Sigmoid colon (tissue), 6 donors: ENCODE measurements at regions not wholly inside any gene's neighbourhood (a gene's known extent, or its start where the extent isn't known, plus 50 kb on each side); places are given as distances from the start of the nearest gene placed in this dataset.

Experiments used
- DNase-seq: peaks from one replicate; pipeline ENCODE4 v3.0.0-alpha.2; 2019
- H3K27ac ChIP-seq, 4 donors: fragments of 200-600 bp; sonication (generic); one replicate each; pipeline ENCODE4 v1.5.1; 2016 to 2019; ENCODE audit warnings: mild to moderate bottlenecking in 1 of 4
- H3K27me3 ChIP-seq, 3 donors: fragments of 200-600 bp; sonication (generic); one replicate each; pipeline ENCODE4 v1.5.1; 2019; ENCODE audit warnings: mild to moderate bottlenecking in 1 of 3
- H3K36me3 ChIP-seq, 4 donors: fragments of 200-600 bp; sonication (generic); one replicate each; pipeline ENCODE4 v1.5.1; 2016 to 2019
- H3K4me1 ChIP-seq, 4 donors: fragments of 200-600 bp; sonication (generic); one replicate each; pipeline ENCODE4 v1.5.1; 2017 to 2019
- H3K4me3 ChIP-seq, 4 donors: fragments of 200-600 bp; sonication (generic); one replicate each; pipeline ENCODE4 v1.5.1; 2017 to 2019; ENCODE audit warnings: mild to moderate bottlenecking in 2 of 4, moderate library complexity in 1 of 4
- H3K9me3 ChIP-seq, 4 donors: fragments of 200-600 bp in 3 of 4; sonication (generic) in 3 of 4; one replicate each; pipeline versions ENCODE4 v1.5.1 to v1.6.1; 2013 to 2019
- EP300 ChIP-seq, 4 donors: sonication (generic); formaldehyde crosslinking; IDR thresholded peaks; one replicate each; pipeline ENCODE4 v1.6.1; 2017; ENCODE audit warnings: antibody characterized with exemption in 4 of 4
- POLR2A ChIP-seq, 2 donors: fragments of 450-650 bp; IDR thresholded peaks; one replicate each; pipeline ENCODE4 v1.6.1; 2016; ENCODE audit warnings: antibody characterized with exemption in 2 of 2, mild to moderate bottlenecking in 2 of 2, moderate library complexity in 2 of 2
- POLR2AphosphoS5 ChIP-seq, 4 donors: sonication (generic); formaldehyde crosslinking; IDR thresholded peaks; one replicate each; pipeline ENCODE4 v1.6.1; 2017; ENCODE audit warnings: antibody characterized with exemption in 4 of 4
- WGBS, 2 donors: extraction: QIAGEN DNeasy Blood & Tissue Kit; methylation state at CpG; one replicate each; pipeline ENCODE4 v1.1.7; 2013; 5-methylcytosine and 5-hydroxymethylcytosine counted together
- intact Hi-C: fragments of 100-400 bp; cut with DNase I; formaldehyde crosslinking; loops from one replicate; pipeline ENCODE4 v1.15.1; 2023
- TF ChIP-seq, protein P1 (sequence below), 4 experiments: fragments of 450-650 bp in 3 of 4; fragments of 200-600 bp in 1 of 4; IDR thresholded peaks; one replicate each; pipeline ENCODE4 v1.5.1; 2016 to 2019; ENCODE audit warnings: antibody characterized with exemption in 4 of 4, mild to moderate bottlenecking in 3 of 4, moderate library complexity in 2 of 4
- donor health status: healthy with polysubstance abuse.
- donor health status: healthy.

DNA sequence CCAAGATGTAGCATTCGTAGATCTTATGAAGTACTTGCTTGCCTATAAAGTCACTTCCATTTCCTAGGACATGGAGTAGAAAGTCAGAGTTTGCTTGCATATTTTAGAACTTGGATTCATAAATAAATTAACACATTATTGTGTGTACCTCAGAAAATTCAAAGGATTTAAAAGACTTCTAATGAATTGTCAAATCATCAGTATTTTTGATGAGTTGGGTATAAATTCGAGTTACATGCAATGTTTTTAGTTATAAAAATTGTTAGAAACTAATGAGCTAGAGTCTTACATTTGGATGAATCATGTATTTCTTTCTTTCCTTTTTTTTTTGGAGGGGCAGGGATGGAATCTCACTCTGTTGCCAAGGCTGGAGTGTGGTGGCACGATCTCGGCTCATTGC lies 156.9 kb upstream of the KCNJ16 start:
- TF ChIP-seq, protein P1, sequence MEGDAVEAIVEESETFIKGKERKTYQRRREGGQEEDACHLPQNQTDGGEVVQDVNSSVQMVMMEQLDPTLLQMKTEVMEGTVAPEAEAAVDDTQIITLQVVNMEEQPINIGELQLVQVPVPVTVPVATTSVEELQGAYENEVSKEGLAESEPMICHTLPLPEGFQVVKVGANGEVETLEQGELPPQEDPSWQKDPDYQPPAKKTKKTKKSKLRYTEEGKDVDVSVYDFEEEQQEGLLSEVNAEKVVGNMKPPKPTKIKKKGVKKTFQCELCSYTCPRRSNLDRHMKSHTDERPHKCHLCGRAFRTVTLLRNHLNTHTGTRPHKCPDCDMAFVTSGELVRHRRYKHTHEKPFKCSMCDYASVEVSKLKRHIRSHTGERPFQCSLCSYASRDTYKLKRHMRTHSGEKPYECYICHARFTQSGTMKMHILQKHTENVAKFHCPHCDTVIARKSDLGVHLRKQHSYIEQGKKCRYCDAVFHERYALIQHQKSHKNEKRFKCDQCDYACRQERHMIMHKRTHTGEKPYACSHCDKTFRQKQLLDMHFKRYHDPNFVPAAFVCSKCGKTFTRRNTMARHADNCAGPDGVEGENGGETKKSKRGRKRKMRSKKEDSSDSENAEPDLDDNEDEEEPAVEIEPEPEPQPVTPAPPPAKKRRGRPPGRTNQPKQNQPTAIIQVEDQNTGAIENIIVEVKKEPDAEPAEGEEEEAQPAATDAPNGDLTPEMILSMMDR (IDR thresholded peaks at IDR 0.05), result no peak
- TF ChIP-seq POLR2AphosphoS5 (IDR thresholded peaks at IDR 0.05) (no peak), EP300 (IDR thresholded peaks at IDR 0.05) (no peak), POLR2A (IDR thresholded peaks at IDR 0.05) (no peak)
- Histone ChIP-seq H3K27me3 (no peaks in the 10 kb centered on the region), H3K9me3 (no peaks in the 10 kb centered on the region), H3K4me3 (no peak overlapping the region), H3K36me3 (no peaks in the 10 kb centered on the region), H3K4me1 (peaks cover 0 to 8% (median 6%) of the 10 kb centered on the region in 4 donors), H3K27ac (no peak overlapping the region)
- no peak for DNase-seq
- intact Hi-C loops, result no loop called here
- WGBS, 2 donors, result 88 to 93% methylated on average over 4 of the region's 4 CpGs

DNA sequence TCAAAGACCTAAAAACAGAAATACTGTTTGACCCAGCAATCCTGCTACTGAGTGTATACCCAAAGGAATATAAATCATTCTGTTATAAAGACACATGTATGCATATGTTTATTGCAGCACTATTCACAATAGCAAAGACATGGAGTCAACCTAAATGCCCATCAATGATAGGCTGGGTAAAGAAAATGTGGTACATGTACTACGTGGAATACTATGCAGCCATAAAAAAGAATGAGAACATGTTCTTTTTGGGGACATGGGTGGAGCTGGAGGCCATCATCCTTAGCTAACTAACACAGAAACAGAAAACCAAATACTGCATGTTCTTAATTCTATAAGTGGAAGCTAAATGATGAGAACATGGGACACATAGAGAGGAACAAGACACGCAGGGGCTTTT lies 155.2 kb upstream of the KCNJ16 start:
- no peak overlapping the region for H3K27ac ChIP-seq
- no peak overlapping the region for H3K4me3 ChIP-seq
- intact Hi-C loops, result no loop called here
- 94 to 96% methylated on average over 2 of the region's 2 CpGs for WGBS, 2 donors
- no peaks in the 10 kb centered on the region for H3K27me3 ChIP-seq
- TF ChIP-seq POLR2AphosphoS5 (IDR thresholded peaks at IDR 0.05) (no peak), POLR2A (IDR thresholded peaks at IDR 0.05) (no peak), EP300 (IDR thresholded peaks at IDR 0.05) (no peak)
- TF ChIP-seq, protein P1 (IDR thresholded peaks at IDR 0.05), result no peak
- DNase-seq, result no peak
- H3K4me1 ChIP-seq, result no peaks in the 10 kb centered on the region
- H3K9me3 ChIP-seq, result no peaks in the 10 kb centered on the region
- no peaks in the 10 kb centered on the region for H3K36me3 ChIP-seq

DNA sequence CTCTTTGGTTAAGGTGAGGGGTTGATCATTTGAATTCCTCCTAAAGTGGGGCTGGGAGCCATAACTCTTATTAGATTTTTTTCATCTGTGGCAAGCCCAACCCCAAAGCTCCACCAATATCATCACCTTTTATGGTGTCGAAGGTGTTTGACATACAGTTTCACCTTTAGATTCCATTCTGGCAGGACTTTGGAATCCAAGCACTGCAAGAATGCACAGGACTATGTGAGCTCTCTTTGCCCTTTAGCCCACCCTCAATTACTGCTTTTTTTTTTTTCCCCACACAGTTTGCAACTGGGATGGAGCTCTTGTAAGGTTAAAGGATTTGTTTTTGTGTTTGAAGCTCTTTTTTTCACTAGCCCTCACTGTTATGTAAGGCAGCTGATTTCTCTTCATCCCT lies 154.0 kb upstream of the KCNJ16 start:
- Histone ChIP-seq H3K36me3 (no peaks in the 10 kb centered on the region), H3K27me3 (no peaks in the 10 kb centered on the region), H3K27ac (no peak overlapping the region), H3K4me3 (no peak overlapping the region), H3K9me3 (no peaks in the 10 kb centered on the region), H3K4me1 (no peaks in the 10 kb centered on the region)
- 29 to 63% methylated on average over 1 of the region's 1 CpG for WGBS, 2 donors
- TF ChIP-seq, protein P1 (IDR thresholded peaks at IDR 0.05), result no peak
- TF ChIP-seq POLR2AphosphoS5 (IDR thresholded peaks at IDR 0.05) (no peak), EP300 (IDR thresholded peaks at IDR 0.05) (no peak), POLR2A (IDR thresholded peaks at IDR 0.05) (no peak)
- DNase-seq, result no peak
- intact Hi-C loops, result no loop called here

DNA sequence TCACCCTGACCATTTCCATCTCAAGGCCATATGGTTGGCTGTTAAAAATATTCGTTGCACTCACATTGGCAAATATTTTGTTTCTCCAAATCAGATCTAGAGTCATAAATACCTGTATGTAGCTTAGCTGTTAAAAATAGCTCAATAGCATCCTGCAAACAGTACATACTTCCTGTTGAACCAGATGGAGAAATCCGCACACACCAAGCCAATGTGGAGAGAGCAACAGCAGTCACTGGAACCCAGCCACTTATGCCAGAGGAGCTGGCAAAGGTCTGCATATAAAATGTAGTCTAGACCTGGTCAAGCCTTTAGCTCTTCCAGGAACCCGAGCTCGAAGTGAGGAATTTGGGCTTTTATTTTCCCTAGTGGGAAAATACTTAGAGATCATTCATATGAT lies 146.4 kb upstream of the KCNJ16 start:
- DNase-seq, result no peak
- intact Hi-C loops, result no loop called here
- Histone ChIP-seq H3K9me3 (peaks cover 0 to 4% (median 0%) of the 10 kb centered on the region in 4 donors), H3K27ac (no peak overlapping the region), H3K4me3 (no peak overlapping the region), H3K36me3 (no peaks in the 10 kb centered on the region), H3K4me1 (no peaks in the 10 kb centered on the region), H3K27me3 (no peaks in the 10 kb centered on the region)
- 54 to 67% methylated on average over 4 of the region's 4 CpGs for WGBS, 2 donors
- TF ChIP-seq POLR2A (IDR thresholded peaks at IDR 0.05) (no peak), EP300 (IDR thresholded peaks at IDR 0.05) (no peak), POLR2AphosphoS5 (IDR thresholded peaks at IDR 0.05) (no peak)
- TF ChIP-seq, protein P1 (IDR thresholded peaks at IDR 0.05), result no peak

DNA sequence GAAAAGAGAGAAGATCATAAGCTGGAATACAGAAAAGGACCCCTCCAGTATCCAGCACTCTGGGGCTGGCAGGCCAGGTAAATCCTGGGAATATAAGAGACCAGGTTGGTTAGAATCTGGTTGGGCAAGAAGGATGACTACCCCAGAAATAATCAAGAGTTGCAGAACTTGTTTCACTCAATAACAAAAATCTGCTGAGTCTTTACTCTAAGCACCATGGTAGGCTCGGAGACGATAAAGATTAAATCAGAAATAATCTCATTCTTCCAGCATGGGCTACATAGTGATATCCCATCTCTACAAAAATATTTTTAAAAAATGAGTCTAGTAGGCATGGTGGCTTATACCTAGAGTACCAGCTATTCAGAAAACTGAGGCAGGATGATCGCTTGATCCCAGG lies 138.0 kb upstream of the KCNJ16 start:
- Histone ChIP-seq H3K27ac (no peak overlapping the region), H3K4me1 (no peaks in the 10 kb centered on the region), H3K4me3 (no peak overlapping the region), H3K27me3 (no peaks in the 10 kb centered on the region), H3K36me3 (no peaks in the 10 kb centered on the region), H3K9me3 (no peaks in the 10 kb centered on the region)
- WGBS, 2 donors, result 62 to 94% methylated on average over 3 of the region's 3 CpGs
- intact Hi-C loops, result no loop called here
- no peak for DNase-seq
- TF ChIP-seq POLR2A (IDR thresholded peaks at IDR 0.05) (no peak), POLR2AphosphoS5 (IDR thresholded peaks at IDR 0.05) (no peak), EP300 (IDR thresholded peaks at IDR 0.05) (no peak)
- TF ChIP-seq, protein P1 (IDR thresholded peaks at IDR 0.05), result no peak
